ENCODE measurements at regions not wholly inside any gene's neighbourhood (a gene's known extent, or its start where the extent isn't known, plus 50 kb on each side); places are given as distances from the start of the nearest gene placed in this dataset.

DNA sequence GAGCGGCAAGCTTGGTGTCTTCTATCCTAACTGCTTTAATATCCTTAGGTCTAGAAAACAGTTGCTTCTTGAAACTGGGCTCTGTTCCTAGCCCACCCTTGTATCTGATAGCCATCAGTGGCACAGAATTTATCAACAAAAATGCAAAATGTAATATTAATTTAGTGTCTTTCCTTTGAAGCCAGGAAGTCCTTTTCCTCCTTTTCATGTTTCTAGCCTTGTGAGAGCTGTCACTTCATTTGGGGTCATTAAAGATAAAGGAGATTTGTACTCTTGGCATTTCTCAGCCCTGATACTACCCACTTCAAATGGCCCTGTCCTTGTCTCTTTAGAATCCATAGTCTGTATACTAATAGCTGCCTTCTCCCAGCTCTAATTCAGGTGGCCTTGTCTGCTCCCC is 111.0 kb downstream of the GAS1 start:
- no peak for DNase-seq (ENCODE audit: low read depth)

DNA sequence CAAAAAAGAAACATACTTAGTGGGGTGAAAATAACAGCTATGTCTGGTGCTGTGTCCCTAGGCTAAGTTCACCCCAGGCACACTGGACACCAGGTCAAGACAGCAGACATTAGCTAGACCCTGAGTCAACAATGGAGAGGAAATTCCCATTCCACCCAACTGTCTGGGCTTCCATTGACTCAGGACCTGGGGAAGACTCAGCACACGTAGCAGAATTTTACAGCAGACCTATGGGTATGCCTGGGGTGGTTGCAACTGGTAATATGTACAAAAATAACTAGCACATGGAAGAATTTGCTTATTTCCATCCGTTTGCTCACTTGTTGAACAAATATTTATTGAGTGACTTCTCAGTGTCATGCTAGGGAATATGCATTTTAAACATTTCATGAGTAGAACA is 117.0 kb downstream of the GAS1 start:
- DNase-seq (ENCODE audit: low read depth): no peak

DNA sequence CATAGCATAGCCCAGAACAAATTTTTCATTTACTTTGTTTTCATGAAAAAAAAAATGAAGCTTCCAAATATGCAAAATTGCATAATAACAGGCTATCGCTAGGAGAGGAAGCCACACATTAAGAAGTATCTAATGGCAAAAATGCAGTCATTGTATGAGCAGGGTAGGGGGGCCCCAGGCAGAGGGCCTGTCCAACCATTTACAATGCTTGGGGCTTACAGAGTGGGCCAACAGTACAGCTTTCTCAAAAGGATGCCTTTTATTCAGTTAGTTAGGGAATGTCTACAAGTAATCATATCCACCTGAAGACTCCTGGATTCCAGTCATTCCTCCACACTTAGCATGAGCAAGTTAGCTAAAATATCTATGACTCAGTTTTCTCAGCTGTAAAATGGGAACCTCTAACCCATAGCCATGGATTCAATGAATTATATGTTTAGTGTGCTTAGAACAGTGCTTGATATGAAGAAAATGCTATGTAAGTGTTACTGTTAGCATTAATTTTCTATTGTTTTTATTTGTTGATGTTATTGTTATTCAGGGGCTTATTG is 117.7 kb downstream of the GAS1 start:
- no peak for DNase-seq (ENCODE audit: low read depth)

DNA sequence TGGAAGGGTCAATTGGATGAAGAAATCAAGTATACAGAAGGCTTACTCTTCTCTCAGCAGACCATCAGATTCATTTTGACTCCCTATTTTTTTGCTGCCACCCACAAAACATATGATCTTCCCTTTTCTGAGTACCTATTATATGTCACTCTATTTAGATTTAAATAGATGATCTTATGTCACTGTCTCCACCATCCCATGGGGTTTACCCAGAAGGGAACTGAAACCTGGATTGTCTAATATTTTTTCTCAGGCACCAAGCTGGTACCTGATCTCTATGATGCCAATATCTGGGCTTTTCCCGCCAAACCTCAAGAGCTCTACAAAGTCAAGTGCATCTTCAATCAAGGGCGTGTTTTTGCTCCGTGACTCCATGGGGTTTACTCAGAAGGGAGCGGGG is 118.7 kb downstream of the GAS1 start:
- DNase-seq (ENCODE audit: low read depth): no peak

DNA sequence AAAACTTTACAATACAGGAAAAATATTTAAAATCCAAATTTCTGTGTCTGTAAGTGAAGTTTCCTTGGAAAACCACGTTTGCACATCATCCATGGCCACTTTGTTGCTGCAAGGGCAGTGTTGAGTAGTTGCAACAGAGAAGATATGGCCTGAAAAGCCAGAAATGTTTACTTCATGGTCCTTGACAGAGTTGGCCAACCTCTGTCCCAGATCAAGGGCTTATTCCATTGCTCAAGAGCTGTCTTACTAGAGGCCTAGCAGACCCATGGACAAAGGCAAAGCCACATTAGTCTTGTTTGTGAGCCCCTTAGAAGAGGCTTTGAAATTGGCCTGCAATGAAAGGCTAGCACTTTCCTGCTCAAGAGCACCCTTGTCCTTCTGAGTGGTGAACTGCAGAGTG is 119.4 kb downstream of the GAS1 start:
- DNase-seq (ENCODE audit: low read depth): no peak

DNA sequence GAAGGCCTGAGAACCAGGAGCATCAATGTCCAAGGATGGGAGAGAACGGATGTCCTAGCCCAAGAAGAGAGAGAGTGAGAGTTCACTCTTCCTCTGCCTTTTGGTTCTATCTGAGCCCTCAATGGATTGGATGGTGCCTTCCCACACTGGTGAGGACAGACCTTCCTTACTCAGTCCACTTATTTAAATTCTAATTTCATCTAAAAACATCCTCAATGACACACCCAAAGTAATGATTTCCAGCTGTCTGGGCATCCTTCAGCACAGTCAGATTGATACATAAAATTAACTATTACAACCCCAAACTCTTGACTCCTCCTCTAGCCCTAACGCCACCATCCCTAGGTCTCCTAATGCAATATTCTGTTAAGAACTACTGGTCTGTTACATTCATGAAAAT is 122.0 kb downstream of the GAS1 start:
- no peak for DNase-seq (ENCODE audit: low read depth)

DNA sequence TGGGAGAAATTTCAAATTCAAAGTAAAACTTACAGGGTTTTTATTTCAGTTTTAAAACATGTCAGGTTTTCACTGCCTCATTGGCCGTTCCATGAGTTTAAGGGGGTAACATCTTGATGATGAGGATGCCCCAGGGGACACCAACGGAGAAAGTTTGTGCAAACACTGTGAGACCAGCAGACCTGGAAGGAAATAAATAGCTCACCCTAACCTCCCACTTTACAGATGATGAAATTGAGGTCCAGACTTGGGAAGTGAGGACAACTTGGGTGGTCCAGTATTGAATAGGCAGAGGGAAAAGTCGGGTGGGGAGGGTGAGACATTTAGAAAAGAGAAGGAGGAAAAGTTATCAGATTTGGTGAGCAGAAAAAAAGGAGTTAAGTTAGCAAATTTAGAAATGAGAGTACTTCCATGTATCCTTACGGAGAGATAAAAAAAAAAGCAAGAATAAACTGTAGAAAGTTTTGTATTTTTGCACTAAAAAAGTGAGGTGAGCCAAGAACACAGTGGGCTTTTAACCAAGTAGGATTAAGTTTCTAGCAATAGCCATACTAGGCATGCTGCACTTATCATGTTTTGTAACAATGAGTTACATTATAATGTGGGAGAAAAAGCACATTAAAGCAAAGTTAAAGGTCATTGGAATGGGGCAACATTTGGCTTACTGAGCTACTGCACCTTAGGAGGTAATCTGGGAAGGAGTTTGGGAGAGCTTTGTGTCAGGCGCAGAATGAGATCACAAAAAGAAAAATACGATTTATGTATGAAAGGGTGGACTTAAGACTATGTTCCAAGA is 125.1 kb downstream of the GAS1 start:
- no peak for DNase-seq (ENCODE audit: low read depth)

DNA sequence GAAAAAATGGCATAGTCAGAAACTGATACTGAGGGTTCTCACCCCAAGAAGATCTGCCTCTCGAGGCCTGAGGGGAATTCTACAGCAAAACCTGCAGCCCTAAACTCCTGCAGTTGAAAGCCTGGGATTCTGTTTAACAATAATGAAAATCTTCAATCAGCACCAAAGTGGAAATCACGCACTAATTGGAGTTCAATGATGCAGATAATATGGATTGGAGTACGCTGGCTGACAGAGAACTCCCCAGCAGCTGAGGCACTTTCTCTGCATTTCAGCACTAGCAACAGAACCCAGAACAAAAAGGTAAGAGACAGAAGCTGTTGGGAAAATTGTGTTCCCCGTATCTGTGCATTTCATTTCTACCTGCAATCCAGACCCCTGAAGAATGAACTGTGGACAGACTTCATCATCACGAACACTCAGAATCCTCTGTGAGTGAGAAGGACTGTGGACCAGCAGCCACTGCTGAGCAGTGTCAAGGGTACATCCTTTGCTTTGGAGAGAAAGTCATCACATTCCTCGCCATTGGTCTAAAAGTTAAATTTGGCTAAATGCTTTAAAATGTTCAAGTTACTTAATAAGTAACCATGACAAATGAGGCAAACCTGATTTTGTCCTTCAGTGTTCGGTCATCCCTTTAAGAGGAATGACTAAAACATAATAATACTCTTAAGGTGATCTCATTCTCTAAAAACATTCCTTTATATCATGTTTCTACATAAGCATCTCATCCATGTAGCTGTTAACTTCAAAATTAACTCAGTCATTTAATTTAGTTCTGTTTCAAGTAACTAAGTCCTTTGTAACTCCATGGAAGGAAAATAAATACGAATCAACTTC is 126.1 kb downstream of the GAS1 start:
- peak; percentile 41 for DNase-seq (ENCODE audit: low read depth)

DNA sequence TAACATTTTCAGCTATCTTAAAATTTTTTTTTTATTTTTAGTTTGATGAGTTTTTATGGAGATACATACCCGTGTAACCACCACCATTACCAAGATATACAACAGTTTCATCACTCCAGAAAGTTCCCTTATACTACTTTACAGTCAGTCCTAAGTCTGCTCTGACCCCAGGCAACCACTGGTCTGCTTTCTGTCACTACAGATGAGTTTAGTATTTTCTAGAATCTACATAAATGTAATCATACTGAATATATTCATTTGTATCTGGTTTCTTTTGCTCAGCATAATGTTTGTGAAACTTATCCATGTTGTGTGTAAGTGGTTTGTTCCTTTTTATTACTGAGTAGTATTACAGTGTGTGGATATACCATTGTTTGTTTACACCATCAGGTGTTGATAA is 127.8 kb downstream of the GAS1 start:
- no peak for DNase-seq (ENCODE audit: low read depth)

DNA sequence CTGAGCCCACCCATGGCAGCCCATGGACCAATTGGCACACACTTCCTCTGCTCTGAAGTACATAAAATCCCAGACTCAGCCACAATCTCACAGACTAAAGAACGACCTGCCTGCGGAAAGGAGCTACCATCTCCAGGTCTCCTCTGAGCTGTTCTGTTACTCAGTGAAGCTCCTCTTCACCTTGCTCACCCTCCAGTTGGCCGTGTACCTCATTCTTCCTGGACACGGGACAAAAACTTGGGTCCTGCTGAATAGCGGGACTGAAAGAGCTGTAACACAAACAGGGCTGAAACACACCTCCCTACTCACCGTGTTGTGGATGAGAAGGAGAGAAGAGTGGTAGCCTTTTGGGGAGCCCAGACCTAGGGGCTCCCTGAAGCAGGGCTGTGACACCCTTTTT is 128.7 kb downstream of the GAS1 start:
- DNase-seq (ENCODE audit: low read depth): no peak

DNA sequence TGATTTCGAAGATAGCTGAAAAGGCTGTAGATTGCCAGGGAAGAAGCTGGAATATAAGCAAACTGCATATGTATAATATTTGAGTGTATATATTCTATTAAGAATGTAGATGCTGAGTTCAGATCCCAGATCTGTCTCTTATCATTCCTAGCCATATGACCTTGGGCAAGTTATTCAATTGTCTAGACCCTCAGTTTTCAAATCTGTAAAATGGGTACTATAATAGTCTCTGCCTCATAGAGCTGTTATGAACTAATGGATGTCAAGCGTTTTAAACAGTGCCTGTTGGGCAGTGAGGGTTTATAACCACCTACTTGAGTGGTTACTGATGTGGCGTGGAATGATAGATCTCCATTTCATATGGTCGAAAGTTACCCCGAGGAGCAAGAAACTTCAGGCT is 130.4 kb downstream of the GAS1 start:
- DNase-seq (ENCODE audit: low read depth): no peak

DNA sequence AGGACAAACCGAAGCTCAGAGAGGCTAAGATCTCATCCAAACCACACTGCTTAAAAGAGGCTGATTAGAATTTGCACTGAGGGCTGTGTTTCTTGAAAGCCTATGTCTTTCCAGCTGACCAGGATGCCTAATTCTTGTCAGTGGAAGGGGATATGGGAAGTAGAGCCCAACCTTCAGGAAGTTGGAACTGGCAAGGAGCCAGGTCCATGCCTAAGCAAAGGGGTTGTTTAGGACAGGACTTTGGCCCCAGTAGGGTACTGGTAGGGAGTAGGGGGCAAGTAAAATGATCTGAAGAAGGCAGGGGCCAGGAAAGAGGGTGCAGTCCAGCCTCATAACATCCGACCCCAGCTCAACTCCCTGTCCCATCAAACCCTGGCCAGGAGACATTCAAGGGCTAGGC is 130.9 kb downstream of the GAS1 start:
- DNase-seq (ENCODE audit: low read depth): no peak

DNA sequence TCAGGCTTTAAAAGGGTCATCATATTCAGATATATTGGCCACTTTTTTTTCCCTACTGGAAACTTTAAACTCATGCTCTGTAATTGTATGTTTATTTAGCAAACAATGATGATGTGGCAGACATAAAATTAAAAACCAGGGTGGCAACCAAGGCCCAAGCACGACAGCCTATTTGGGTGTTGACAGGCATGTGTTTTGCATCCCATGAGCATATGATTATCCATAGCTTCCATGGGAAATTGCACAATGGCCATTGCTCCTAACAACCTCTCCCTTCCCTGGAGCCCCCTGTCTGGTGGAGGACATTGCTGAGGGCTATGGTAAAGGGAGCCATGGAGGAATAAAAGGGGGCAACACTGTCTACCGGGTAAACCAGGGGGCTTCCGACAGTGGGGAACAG is 134.7 kb downstream of the GAS1 start:
- no peak for DNase-seq (ENCODE audit: low read depth)

DNA sequence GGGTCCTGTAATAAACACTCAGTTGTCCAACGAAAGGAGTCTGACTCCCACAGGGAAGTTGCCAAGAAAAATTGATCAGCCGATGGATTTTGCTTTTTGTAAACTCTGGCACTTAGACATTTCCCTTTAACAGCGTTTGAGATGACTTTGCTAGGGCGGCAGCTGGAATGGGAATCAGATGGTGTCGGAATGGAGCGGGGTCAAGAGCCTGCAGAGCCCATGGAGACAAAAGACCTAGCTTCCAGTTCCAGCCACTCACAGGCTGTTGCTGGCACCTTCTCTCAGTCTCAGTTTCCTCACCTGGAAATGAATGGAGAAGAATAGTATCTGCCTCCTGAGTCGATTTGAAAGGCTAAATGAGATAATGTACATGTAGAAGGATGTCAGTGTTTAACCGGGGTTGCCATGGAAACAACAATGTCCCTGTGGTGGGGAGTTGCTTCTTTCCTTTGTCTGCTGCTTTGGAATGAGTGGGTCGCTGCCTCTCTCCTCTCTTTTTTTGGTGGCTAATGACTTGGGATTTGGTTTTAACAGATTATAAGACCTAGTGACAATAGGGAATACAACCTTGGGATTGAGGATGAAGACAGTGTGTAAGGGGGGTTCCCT is 137.4 kb downstream of the GAS1 start:
- DNase-seq (ENCODE audit: low read depth): no peak

DNA sequence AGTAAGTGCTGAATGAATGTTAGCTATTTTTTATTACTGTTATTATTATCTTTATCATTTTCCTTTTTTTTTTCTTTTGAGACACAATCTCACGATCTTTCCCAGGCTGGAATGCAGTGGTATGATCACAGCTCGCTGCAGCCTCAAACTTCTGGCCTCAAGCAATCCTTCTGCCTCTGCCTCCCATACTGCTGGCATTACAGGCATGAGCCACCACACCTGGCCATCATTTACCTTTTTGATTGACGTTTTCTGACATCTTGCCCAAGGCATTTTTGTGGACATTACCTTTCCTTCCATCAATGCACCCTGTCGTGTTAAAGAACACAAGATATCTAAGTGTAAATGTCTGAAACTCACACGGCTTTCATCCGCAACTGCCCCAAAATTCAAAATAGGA is 138.2 kb downstream of the GAS1 start:
- no peak for DNase-seq (ENCODE audit: low read depth)

DNA sequence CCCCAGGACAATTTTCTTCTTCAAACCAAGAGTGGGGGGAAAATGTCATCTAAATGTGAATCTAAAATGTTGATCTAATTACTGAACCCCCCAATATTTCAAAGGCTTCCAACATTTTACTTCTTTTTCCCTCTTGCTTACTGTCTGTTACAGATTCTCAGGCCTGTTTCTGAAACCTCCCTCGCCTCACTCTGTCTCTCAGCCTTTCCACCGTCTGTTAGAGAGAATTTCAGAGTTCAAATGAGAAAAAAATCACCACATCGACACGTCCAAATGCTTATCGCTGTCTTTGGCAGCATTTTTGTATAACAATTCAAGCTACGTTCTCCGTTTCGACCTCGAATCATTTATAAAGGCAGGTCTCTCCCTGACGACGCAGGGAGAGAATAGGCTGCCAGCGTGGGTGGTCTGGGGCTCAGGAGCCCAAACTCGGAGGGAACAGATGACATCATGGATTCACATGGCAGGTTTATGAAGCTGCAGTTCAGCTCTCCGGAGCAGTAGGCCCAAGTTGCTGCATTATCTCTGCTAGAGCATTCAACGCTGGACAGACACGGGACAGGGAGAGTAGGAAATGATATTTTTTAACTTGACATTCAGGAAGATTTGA is 139.8 kb downstream of the GAS1 start:
- no peak for DNase-seq (ENCODE audit: low read depth)

DNA sequence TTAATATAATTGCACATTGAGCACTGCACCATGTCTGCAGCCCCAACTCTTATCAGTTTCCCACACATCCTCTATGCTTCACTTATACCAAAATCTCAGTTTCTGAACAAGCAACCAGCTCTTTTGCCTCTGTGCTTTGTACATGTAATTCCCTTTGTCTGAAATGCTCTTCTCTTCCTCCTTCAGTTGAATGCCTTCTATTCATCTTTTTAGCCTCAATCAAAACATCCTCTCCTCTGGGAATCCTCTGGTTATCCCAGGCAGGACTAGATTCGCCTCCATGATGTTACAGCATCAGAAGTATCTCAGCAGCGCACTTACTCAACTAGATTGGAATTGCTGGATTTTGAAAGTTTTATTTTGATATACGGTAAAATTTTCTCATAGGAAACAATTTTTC is 143.3 kb downstream of the GAS1 start:
- no peak for DNase-seq (ENCODE audit: low read depth)

DNA sequence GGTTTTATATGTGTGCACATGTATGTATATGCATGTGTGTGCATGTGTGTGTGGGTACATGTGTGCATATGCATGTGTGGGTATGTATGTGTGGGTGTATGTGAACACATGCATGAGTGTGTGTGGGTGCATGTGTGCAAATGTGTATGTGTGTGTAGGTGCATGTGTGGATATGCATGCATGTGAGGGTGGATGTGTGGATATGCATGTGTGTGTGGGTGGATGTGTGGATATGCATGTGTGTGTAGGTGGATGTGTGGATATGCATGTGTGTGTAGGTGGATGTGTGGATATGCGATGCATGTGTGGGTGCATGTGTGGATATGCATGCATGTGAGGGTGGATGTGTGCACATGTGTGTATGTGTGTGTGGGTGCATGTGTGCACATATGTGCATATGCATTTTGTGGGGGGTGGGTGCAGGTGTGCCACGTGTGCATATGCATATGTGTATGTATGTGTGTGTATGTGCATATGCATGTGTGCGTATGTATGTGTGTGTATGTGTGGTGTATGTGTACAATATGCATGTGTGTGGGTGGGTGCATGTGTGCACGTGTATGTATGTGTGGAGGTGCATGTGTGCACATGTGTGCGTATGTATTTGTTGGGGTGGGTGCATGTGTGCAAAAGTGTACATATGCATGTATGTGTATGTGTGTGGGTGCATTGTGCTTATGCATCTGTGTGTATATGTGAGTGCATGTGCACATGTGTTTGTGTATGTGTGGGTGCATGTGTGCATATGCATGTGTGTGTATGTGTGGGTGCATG is 144.2 kb downstream of the GAS1 start:
- no peak for DNase-seq (ENCODE audit: low read depth)

DNA sequence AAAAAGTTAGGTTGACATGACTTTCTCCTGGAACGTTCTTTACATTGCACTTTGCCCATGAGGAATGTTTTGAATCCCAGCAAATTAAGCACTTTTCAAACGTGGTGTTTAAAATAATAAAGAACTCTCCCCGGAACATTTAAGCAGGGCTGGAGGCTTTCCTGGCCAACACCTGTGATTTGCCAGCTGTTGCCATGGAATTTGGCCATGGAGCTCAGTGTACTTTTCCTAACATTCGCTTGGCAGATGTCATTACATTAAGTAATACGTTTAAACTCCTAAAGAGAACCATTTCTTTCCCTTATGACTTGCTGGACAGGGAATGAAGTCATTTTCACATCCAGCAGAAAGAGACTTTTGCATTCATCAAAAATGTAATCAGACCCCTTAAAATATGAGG is 146.1 kb downstream of the GAS1 start:
- peak; percentile 73 for DNase-seq (ENCODE audit: low read depth)

DNA sequence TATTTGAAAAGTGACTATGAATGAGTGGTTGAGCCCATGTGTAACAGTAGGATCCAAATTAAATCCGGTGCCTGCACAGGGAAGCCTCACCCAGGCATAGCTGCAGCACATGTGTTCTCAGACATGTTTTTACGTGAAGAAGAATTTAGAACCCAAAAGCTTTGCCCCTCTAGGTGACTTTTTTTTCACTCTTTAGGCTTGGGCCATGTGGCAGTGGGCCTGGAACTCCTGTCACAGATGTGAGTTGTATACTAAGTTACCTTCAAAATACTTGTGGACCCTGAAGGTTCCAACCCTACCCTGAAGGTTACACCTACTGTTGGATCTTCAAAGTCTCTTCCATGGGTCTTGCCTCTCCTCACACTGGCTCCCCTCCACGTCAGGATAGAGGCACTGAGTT is 146.6 kb downstream of the GAS1 start:
- DNase-seq (ENCODE audit: low read depth): no peak

DNA sequence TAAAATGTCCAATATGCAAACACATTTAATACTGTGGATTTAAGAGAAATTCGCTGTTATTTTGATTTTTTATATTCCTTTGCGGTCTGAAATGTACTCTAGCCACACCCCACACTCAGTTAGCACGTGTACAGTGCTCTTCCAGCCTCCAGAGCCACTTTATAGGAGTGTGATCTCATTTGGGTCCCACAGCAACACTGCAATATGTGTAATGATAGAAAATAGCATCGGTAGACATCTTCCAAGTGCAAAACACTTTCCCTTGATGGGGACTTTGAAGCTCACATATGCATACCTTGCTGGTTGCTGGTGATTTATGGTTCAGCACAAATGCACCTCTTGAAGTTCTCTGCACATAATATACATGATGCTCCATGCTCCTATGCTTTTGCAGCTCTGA is 148.3 kb downstream of the GAS1 start:
- no peak for DNase-seq (ENCODE audit: low read depth)

Measured in LHCN-M2 (cell line).